H1 (cell line): ENCODE measurements at regions not wholly inside any gene's neighbourhood (a gene's known extent, or its start where the extent isn't known, plus 50 kb on each side); places are given as distances from the start of the nearest gene placed in this dataset.

Source experiments
- CHD2 ChIP-seq: IDR thresholded peaks from 2 replicates; pipeline ENCODE4 v1.6.1; 2012; ENCODE audit warnings: low read length, improper control_type of control experiment
- FOSL1 ChIP-seq: IDR thresholded peaks from 2 replicates; pipeline ENCODE4 v1.6.1; 2011; ENCODE audit warnings: mild to moderate bottlenecking, low read depth, low read length, moderate library complexity; ENCODE audit not compliant: insufficient read depth
- MAX ChIP-seq: IDR thresholded peaks from 2 replicates; pipeline ENCODE4 v1.6.1; 2012; ENCODE audit warnings: inconsistent platforms
- RFX5 ChIP-seq: IDR thresholded peaks from 2 replicates; pipeline ENCODE4 v1.6.1; 2011; ENCODE audit warnings: low read depth, low read length, improper control_type of control experiment, borderline replicate concordance

- TF ChIP-seq RFX5 (no peak), MAX (no peak), CHD2 (no peak), FOSL1 (no peak)
Measured at GRCh38 chrX:13164611-13165010, 120.2 kb upstream of the FAM9C start (continued).
